ENCODE measurements at regions not wholly inside any gene's neighbourhood (a gene's known extent, or its start where the extent isn't known, plus 50 kb on each side); places are given as distances from the start of the nearest gene placed in this dataset.

DNA sequence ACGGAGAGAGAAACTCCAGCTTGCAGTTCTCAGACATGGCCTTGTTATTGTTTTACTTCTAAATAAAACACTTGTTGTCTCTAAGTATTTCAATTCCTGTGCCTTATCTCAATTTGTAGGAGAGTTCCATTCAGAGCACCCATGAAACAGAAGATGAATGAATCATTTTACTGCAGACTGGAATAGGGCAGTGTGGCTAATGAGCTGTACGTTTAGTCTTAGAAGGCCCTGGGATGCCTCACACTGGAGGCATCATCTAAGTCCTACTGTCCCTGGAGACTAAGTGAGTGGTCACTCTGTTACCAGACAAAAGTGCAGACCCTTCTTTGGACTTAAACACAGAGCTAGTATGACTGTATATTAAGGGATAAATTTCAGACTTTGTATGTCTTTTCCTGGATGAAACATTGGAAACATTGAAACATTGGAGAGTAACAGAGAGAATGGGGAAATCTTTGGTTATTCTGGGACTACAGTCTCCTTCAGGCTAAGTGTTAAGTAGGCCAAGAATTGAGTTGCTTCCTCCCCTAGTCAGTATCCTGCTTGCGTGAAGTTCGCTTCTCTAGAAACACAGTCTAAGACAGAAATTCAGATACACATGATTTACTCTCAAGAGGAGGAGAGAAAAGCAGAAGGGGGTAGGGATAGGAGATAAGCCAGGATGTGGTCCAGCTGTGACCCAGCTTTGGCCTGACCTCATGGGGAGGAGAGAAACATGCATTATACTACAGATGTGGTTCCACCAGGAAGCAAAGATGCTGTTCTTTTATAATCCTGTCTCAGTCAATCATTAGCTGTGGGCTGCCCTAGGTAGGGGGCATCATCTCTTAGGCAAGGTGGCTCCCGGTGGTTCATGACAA is 167.4 kb upstream of the BMP2 start:
- TF ChIP-seq CTCF (tag by site-specific recombination; IDR thresholded peaks at IDR 0.05), result no peak
- no peak for TF ChIP-seq ZNF416 (tag by site-specific recombination; IDR thresholded peaks at IDR 0.05)
- TF ChIP-seq, protein P1, sequence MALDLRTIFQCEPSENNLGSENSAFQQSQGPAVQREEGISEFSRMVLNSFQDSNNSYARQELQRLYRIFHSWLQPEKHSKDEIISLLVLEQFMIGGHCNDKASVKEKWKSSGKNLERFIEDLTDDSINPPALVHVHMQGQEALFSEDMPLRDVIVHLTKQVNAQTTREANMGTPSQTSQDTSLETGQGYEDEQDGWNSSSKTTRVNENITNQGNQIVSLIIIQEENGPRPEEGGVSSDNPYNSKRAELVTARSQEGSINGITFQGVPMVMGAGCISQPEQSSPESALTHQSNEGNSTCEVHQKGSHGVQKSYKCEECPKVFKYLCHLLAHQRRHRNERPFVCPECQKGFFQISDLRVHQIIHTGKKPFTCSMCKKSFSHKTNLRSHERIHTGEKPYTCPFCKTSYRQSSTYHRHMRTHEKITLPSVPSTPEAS (tag by site-specific recombination; IDR thresholded peaks at IDR 0.05), result no peak
- TF ChIP-seq, protein P2, sequence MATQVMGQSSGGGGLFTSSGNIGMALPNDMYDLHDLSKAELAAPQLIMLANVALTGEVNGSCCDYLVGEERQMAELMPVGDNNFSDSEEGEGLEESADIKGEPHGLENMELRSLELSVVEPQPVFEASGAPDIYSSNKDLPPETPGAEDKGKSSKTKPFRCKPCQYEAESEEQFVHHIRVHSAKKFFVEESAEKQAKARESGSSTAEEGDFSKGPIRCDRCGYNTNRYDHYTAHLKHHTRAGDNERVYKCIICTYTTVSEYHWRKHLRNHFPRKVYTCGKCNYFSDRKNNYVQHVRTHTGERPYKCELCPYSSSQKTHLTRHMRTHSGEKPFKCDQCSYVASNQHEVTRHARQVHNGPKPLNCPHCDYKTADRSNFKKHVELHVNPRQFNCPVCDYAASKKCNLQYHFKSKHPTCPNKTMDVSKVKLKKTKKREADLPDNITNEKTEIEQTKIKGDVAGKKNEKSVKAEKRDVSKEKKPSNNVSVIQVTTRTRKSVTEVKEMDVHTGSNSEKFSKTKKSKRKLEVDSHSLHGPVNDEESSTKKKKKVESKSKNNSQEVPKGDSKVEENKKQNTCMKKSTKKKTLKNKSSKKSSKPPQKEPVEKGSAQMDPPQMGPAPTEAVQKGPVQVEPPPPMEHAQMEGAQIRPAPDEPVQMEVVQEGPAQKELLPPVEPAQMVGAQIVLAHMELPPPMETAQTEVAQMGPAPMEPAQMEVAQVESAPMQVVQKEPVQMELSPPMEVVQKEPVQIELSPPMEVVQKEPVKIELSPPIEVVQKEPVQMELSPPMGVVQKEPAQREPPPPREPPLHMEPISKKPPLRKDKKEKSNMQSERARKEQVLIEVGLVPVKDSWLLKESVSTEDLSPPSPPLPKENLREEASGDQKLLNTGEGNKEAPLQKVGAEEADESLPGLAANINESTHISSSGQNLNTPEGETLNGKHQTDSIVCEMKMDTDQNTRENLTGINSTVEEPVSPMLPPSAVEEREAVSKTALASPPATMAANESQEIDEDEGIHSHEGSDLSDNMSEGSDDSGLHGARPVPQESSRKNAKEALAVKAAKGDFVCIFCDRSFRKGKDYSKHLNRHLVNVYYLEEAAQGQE (tag by site-specific recombination; IDR thresholded peaks at IDR 0.05), result no peak
- no peak for TF ChIP-seq ZFP41 (tag by site-specific recombination; IDR thresholded peaks at IDR 0.05; ENCODE audit: borderline replicate concordance)
